Gastroesophageal sphincter (tissue), 3 donors: ENCODE measurements at regions not wholly inside any gene's neighbourhood (a gene's known extent, or its start where the extent isn't known, plus 50 kb on each side); places are given as distances from the start of the nearest gene placed in this dataset.

Source experiments
- POLR2A ChIP-seq, 2 donors: fragments of 450-650 bp; IDR thresholded peaks; one replicate each; pipeline ENCODE4 v1.6.1; 2017; ENCODE audit warnings: antibody characterized with exemption in 2 of 2, mild to moderate bottlenecking in 2 of 2, moderate library complexity in 1 of 2
- POLR2AphosphoS5 ChIP-seq: sonication (generic); formaldehyde crosslinking; IDR thresholded peaks from one replicate; pipeline ENCODE4 v1.6.1; 2017; ENCODE audit warnings: antibody characterized with exemption
- TF ChIP-seq, protein P1 (sequence below), 4 experiments: fragments of 200-600 bp in 2 of 4; fragments of 450-650 bp in 2 of 4; sonication (generic) in 1 of 4; IDR thresholded peaks; one replicate each; pipeline ENCODE4 v1.5.1; 2017 to 2019; ENCODE audit warnings: antibody characterized with exemption in 4 of 4, mild to moderate bottlenecking in 2 of 4, moderate library complexity in 2 of 4

DNA sequence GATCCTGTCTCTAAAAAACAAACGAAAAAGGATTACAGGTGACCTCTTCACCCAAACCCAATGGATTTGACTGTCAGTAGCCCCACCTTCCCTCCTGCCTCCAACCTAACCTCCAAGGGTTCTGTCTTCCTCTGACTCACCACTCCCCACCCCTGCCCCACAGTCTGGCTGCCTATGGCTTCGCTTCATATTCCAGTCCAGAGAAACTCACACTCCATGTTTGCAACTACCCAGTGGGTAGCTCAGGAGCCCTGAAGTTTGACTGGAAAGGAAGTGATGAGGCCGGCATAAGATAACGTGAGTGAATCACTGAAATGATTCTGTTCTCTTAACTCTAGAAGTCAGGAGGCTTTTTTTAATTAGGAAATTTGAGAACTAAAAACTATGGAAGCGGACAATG, 303.9 kb downstream of the FOXO1 start:
- TF ChIP-seq POLR2AphosphoS5 (no peak), POLR2A (IDR thresholded peaks at IDR 0.05) (no peak)
- TF ChIP-seq, protein P1, sequence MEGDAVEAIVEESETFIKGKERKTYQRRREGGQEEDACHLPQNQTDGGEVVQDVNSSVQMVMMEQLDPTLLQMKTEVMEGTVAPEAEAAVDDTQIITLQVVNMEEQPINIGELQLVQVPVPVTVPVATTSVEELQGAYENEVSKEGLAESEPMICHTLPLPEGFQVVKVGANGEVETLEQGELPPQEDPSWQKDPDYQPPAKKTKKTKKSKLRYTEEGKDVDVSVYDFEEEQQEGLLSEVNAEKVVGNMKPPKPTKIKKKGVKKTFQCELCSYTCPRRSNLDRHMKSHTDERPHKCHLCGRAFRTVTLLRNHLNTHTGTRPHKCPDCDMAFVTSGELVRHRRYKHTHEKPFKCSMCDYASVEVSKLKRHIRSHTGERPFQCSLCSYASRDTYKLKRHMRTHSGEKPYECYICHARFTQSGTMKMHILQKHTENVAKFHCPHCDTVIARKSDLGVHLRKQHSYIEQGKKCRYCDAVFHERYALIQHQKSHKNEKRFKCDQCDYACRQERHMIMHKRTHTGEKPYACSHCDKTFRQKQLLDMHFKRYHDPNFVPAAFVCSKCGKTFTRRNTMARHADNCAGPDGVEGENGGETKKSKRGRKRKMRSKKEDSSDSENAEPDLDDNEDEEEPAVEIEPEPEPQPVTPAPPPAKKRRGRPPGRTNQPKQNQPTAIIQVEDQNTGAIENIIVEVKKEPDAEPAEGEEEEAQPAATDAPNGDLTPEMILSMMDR (IDR thresholded peaks at IDR 0.05) = no peak
